ENCODE measurements at regions not wholly inside any gene's neighbourhood (a gene's known extent, or its start where the extent isn't known, plus 50 kb on each side); places are given as distances from the start of the nearest gene placed in this dataset.

DNA sequence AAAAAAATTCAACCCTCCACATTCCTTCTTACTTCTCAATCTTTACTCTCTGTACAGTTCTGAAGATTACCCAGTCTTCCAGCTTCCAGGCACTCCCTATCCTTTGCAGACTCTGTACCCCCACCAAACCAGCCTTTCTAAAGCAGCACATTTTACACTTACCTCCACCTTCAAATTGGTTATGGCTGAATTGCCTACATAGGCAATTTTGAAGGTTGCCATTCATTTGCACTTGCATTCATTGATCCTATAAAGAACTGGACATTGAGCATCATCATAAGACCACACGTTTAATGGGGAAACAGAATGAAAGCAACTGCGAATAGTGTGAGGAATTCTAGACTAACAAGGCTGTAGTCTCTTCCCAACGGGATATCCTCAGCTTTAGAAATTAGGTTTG, 233.4 kb downstream of the TRIB2 start:
- TF ChIP-seq, protein P1, sequence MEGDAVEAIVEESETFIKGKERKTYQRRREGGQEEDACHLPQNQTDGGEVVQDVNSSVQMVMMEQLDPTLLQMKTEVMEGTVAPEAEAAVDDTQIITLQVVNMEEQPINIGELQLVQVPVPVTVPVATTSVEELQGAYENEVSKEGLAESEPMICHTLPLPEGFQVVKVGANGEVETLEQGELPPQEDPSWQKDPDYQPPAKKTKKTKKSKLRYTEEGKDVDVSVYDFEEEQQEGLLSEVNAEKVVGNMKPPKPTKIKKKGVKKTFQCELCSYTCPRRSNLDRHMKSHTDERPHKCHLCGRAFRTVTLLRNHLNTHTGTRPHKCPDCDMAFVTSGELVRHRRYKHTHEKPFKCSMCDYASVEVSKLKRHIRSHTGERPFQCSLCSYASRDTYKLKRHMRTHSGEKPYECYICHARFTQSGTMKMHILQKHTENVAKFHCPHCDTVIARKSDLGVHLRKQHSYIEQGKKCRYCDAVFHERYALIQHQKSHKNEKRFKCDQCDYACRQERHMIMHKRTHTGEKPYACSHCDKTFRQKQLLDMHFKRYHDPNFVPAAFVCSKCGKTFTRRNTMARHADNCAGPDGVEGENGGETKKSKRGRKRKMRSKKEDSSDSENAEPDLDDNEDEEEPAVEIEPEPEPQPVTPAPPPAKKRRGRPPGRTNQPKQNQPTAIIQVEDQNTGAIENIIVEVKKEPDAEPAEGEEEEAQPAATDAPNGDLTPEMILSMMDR (conservative IDR thresholded peaks at IDR 0.05; ENCODE audit: low read length): no peak
- TF ChIP-seq EZH2phosphoT487 (IDR thresholded peaks at IDR 0.05; ENCODE audit: borderline replicate concordance, low read depth, low read length): no peak
